ENCODE measurements at regions not wholly inside any gene's neighbourhood (a gene's known extent, or its start where the extent isn't known, plus 50 kb on each side); places are given as distances from the start of the nearest gene placed in this dataset.

- DNase-seq: no peak
Measured at GRCh38 chr1:36602184-36602583, 119.5 kb upstream of the CSF3R start.

DNA sequence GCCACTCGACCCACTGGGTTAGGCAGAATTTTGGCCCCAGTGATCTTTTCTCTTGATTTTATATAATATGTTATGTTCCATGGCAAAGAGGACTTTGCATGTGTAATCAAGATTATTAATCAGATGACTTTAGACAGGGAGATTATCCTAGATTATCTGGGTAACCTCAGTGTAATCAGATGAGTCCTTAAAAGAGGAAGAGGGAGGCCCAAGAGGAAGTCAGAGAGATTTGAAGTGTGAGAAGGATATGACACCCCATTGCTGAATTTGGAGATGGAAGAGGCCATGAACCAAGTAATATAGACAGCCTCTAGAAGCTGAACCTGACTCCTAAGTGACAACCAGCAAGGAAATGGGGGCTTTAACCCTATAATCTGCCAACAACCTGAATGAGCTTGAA is 117.1 kb upstream of the CSF3R start:
- no peak for DNase-seq

GRCh38 chr1:36597514-36597913 is 114.8 kb upstream of the CSF3R start:
- no peak for DNase-seq

DNA sequence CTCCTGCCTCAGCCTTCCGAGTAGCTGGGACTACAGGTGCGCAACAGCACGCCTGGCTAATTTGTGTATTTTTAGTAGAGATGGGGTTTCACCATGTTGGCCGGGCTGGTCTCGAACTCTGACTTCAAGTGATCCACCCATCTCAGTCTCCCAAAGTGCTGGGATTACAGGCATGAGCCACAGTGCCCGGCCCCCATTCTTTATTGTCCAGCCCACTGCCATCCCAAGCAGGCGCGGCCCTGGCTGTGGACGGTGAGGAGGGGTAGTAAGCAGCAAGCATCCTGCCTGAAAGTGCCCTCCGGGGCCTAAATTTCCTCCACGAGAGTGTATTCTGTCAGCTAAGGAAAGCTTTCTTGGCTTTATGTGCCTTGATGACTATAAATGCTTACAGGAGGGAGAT is 113.2 kb upstream of the CSF3R start:
- DNase-seq: no peak

DNA sequence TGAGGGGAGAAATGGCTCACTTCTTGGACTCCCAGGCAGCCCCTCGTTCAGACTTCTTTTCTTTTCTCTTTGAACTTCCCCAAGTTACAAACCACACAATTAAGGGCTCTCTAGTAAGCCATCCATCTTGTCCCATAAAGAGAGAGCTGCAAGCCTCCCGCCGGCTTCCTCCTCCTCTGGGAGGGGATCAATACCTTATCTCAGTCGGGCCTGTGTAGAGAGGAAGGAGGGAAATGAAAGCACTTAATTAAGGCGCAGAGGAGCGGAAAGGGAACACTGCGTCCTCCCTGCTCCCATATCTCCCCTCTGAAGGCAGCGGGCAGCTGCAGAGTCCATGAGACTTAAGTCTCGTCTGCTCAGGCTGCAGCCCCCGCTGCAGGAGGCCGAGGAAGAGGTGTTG is 112.6 kb upstream of the CSF3R start:
- no peak for DNase-seq

DNA sequence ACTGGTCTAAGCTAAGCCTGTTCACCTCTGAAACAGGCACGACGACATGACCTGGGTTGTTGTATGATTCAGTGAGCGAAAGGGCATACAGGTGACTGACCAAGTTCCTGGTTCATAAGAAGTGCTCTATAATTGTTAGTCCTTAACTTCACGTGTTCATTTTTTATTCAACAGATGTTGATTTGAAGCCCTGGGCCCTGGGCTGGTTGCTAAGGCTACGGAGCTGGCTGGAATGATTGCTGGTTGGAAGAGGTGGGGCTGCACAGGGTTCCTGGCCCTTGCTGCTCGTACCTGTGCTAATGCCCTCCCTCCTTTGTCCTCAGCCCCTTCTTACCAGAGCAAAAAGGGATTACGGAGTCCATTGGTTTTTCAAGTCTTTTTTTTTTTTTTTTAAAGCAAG is 111.3 kb upstream of the CSF3R start:
- DNase-seq: no peak

DNA sequence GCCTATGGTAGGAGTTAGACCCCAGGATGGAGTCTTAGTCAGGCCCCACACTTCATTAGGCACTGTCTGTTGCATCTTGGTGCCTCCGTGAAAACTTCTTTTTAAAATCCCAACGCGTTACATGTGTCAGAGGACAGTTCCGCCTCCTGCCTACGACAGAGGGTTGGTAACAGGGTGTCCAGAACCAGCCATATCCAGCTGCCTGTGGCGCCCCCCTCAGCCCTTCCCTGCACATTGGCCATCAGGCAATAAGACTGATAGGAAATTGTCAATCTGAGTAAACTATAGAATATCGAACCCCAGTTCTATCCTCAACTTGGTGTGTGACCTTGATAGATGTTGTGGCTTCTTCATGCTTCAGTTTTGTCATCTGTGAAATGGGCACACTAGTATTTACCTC is 108.6 kb upstream of the CSF3R start:
- DNase-seq: no peak

DNA sequence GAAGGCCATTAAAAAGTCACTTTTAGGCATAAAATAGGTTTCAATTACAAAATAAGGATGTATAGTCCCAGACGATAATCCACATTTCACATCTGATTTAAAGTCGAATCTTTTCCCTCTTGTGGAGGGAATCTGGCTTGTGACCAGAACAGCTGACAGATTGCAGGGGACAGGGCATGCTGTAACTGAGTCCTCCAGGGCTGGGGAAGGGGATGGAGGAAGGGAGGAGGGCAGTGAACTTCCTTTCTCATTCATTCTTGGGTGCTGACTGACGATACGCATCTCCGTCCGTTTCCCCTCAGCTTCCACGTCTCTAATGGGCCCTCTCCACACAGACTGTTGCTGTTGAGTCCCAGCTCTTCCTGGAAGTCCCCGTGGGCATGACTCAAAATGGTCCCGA is 108.1 kb upstream of the CSF3R start:
- no peak for DNase-seq

DNA sequence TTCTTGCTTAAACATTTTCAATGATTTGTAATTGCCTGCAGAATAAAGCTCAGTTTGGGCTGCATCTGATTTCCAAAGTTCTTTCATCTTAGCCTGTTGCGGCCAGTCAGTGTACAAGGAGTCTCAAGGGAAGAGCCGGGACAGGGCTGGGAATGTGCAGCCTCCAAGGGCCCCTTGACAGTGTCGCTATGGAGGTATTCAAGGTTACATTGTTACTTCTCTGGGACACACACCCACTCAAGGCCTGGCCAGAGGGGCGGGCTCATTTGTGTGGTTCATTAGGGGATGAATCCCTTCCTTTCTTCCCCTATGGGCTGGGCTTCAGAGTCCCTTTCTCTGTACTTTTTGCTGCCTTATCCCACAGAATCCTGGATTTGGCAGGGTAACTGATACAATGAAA is 107.6 kb upstream of the CSF3R start:
- no peak for DNase-seq

DNA sequence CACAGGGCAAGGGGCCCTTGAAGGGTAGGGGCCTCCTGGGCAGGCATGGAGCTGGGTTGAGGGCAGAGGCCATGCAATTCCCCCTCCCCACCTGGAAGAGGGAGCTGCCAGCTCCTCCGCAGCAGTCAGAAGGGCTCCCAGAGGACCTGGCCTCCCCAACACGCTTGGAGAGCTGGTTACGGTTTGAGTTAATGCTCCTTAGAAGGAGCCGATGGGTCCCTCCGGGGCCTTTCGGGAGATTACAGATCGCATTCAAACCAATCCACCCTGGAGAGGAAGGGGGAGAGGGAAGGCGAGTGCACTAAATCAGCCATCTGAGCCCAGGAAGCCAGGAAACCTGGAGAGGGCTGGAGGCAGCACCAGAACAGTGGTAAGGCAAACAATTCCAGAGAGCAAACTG is 106.3 kb upstream of the CSF3R start:
- DNase-seq: no peak

DNA sequence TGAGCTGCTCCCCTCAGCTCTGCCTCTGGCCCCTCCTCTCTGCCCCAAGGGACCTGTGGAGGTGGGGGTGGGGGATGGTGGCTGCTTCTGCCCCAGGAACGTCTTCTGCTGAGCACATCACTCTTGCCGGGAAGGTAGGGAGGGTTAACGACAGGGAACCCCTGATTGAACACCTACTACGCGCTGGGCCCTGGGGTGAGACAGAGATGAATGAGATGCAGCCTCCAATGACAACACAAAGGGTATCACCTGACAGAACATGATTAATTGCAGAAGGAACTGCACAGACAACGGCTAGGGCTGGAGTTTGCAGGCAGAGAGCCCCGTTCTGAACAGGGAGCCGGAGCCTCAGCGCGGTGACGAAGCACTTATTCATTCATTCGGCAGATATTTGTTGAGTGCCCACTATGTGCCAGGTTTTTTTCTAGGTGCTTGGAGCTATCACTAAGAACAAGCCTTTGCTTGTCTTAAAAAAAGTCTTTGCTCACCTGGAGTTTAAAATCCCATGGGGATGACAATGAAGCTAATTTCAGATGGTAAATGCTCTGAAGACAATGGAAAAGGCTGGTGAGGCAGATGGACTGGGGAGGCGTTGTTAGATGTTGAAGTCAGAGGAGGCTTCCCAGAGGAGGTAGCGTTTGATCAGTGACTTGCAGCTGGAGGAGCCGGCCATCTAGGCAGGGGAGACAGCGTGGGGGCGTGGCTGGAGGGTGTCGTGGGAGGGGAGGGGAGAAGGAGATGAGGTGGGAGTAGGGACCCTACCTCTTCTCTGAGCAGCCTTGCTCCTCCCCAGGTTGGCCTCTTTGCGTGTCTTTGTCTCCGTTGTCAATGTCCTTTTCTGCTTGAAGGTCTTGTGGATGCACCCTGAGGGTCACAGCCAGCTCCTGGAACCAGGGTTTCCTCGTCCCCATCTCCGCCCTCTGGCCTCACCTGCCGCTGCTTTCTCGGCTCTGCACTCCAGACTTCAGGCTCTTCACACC is 103.1 kb upstream of the CSF3R start:
- no peak for DNase-seq

DNA sequence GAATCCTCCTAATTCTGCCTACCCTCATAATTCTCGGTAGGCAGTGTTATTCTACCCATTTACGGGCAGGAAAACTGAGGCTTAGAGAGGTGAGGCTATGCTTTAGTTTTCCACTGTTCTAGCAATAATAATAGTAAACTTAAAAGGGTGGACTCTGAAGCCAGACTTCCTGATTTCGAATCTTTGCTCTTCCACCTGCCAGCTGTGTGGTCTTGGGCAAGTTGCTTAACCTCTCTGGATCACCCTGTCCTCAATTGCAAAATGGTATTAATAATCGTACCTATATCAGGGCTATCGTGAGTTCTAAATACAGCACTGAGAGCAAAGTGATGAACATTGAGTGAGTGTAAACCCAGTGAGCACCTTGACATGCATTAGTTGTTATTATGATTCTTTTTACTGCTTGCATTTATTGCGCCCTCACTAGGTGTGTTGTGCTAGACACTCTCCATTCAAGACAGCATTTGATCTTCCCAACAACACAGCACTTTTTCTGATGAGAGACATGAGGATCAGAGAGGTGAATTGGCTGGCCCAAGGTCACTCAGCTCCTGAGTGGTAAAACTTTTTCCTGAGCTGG is 102.3 kb upstream of the CSF3R start:
- DNase-seq: no peak

GRCh38 chr1:36583980-36584782 is 101.5 kb upstream of the CSF3R start:
- no peak for DNase-seq

DNA sequence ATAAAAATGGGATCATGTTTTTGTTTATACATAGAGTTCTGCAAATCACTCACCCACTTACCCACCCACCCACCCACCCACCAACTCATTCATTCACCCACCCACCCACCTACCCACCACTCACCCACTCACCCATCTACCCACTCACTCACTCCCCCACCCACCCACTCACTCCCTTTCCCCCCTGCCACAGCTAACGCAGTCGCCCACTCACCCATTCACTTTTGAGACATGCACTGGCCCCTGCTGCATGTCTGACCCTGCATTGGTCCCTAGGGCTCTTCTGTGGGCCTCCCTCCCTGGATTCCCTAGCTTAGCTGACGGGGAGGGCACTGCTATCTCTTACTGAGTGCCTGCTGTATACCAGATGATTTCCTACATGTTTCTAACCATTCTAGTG is 100.4 kb upstream of the CSF3R start:
- DNase-seq: no peak

- DNase-seq: no peak
Measured at GRCh38 chr1:36582066-36582755, 99.5 kb upstream of the CSF3R start.

DNA sequence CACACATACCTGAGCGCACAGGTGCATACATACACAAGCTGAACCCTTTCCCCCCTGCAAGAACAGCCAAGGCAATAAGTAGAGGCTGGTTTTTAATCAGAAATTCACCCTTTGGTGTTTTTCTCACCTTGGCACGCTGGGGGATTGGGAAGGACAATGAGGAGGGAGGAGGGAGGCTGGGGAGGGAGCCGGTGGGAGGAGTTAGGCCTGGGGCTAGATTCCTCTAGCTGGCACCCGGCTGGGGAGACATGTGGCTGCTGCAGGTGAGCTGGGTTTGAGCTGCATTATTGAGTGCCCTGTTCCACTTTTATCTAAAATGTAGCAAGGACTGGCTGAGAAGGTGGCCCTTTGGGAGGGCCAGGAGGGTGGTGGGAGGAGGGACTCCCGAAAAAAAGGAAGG is 97.8 kb upstream of the CSF3R start:
- DNase-seq: no peak

GRCh38 chr1:36579039-36579438 is 96.3 kb upstream of the CSF3R start:
- DNase-seq: no peak

GRCh38 chr1:36576551-36577110 is 93.9 kb upstream of the CSF3R start:
- no peak for DNase-seq

DNA sequence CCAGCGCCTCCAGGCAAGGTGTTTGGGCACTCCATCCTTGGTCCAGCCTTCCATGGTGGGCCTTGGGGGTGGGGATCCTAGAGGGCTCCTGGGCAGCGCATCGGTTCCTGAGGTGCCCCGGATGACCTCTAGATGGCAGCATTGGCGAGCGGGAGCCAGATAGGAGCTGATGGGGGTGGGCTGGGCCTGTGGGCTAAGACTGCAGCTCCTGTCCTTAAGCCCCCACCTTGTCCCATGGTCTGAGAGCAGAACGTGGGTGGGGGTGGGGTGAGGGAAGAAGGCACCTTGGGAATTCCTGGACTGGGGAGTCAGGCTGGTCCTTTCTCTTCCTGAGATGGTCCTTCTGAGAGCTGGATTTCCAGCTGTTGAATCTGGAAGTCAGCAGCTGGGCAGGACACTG is 93.4 kb upstream of the CSF3R start:
- DNase-seq: peak; percentile 59

DNA sequence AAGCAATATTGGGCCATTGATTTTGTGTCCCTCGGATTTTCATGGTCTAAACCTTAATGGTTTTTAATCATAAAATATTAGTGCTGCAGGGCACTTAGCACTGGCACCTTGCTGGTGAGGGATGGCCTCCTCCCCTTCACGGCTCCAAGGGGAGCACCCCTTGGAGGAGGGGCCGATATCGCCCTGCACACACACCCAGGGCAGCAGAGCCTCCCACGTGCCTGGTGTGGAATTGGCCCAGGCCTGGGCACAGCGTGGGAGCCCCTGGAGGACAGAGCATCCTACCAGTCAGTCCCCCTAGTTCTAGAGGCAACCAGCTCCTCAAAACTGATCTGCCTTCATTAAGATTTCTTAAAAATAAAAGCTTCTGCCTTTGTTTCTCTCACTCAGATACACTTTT is 90.7 kb upstream of the CSF3R start:
- DNase-seq: no peak

DNA sequence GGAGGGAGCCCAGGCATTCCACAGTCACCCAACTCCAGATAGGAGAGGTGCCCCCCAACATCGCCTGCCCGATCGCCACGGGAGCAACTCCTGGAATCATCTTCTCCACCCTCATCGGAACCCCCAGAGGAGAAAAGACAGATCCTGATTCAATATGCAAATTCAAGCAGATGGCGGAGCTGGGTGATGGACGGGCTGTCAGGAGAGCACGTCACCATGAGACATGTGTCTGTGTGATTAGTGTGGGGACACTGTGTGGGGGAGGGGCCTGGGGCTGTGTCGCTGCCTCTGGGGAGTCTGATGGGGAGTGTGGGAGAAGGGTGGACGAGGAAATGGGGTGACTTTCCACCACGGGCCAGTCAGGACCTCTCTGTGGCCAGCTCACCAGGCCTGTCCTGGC is 90.2 kb upstream of the CSF3R start:
- no peak for DNase-seq

GRCh38 chr1:36572142-36572715 is 89.5 kb upstream of the CSF3R start:
- no peak for DNase-seq
